Spleen (tissue), 11 donors: ENCODE measurements at regions not wholly inside any gene's neighbourhood (a gene's known extent, or its start where the extent isn't known, plus 50 kb on each side); places are given as distances from the start of the nearest gene placed in this dataset.

Source experiments
- DNase-seq: peaks from one replicate; pipeline ENCODE4 v3.0.0-alpha.2; 2020
- H3K27ac ChIP-seq, 8 donors: fragments of 200-600 bp; sonication (generic) in 7 of 8; 1 replicate in 4 of 8; 2 replicates in 4 of 8; pipeline versions ENCODE4 v1.5.0 to v1.8.0; 2016 to 2021; ENCODE audit warnings: inconsistent platforms in 4 of 8, mild to moderate bottlenecking in 4 of 8, moderate library complexity in 1 of 8
- H3K27me3 ChIP-seq, 7 donors: fragments of 200-600 bp; sonication (generic) in 6 of 7; replicated peaks in 1 of 7; 1 replicate in 4 of 7; 2 replicates in 3 of 7; pipeline versions ENCODE4 v1.5.0 to v1.8.0; 2016 to 2021; ENCODE audit warnings: inconsistent platforms in 3 of 7, mild to moderate bottlenecking in 1 of 7
- H3K36me3 ChIP-seq, 6 donors: fragments of 200-600 bp; sonication (generic) in 5 of 6; 1 replicate in 4 of 6; 2 replicates in 2 of 6; pipeline versions ENCODE4 v1.5.0 to v1.8.0; 2016 to 2021; ENCODE audit warnings: inconsistent platforms in 2 of 6
- H3K4me1 ChIP-seq, 6 donors: fragments of 200-600 bp; sonication (generic) in 5 of 6; 1 replicate in 3 of 6; 2 replicates in 3 of 6; pipeline versions ENCODE4 v1.5.0 to v1.8.0; 2016 to 2021; ENCODE audit warnings: inconsistent platforms in 3 of 6
- H3K4me3 ChIP-seq, 8 donors: fragments of 200-600 bp; sonication (generic) in 7 of 8; 1 replicate in 4 of 8; 2 replicates in 4 of 8; pipeline versions ENCODE4 v1.5.0 to v1.8.0; 2016 to 2021; ENCODE audit warnings: inconsistent platforms in 4 of 8, mild to moderate bottlenecking in 4 of 8, moderate library complexity in 2 of 8
- H3K9me3 ChIP-seq, 8 donors: fragments of 200-600 bp; sonication (generic) in 7 of 8; 1 replicate in 4 of 8; 2 replicates in 4 of 8; pipeline versions ENCODE4 v1.5.0 to v1.8.0; 2016 to 2021; ENCODE audit warnings: inconsistent platforms in 4 of 8
- POLR2A ChIP-seq, 3 donors: fragments of 450-650 bp; IDR thresholded peaks; one replicate each; pipeline ENCODE4 v1.5.1; 2017; ENCODE audit warnings: antibody characterized with exemption in 3 of 3, mild to moderate bottlenecking in 1 of 3
- POLR2AphosphoS5 ChIP-seq, 3 donors: sonication (generic); formaldehyde crosslinking; IDR thresholded peaks; one replicate each; pipeline ENCODE4 v1.5.1; 2017; ENCODE audit warnings: antibody characterized with exemption in 3 of 3
- WGBS, 5 donors: extraction: QIAGEN DNeasy Blood & Tissue Kit in 3 of 5; methylation state at CpG; one replicate each; pipeline versions ENCODE4 v1.1.5 to v1.1.7; 2013 to 2018; 5-methylcytosine and 5-hydroxymethylcytosine counted together
- intact Hi-C: fragments of 100-400 bp; cut with DNase I; formaldehyde crosslinking; loops from one replicate; pipeline ENCODE4 v1.15.0; 2023; ENCODE audit warnings: low total_unique reads
- TF ChIP-seq, protein P1 (sequence below), 11 experiments: fragments of 200-600 bp in 7 of 11; fragments of 450-650 bp in 4 of 11; sonication (generic) in 4 of 11; IDR thresholded peaks in 8 of 11; conservative IDR thresholded peaks in 3 of 11; 1 replicate in 7 of 11; 2 replicates in 4 of 11; pipeline versions ENCODE4 v1.4.0 to v1.8.0; 2016 to 2021; ENCODE audit warnings: antibody characterized with exemption in 11 of 11, inconsistent platforms in 4 of 11, mild to moderate bottlenecking in 1 of 11
- donor health status: healthy with polysubstance abuse.
- donor health status: DM: no; HTN: no; CAD: no; lungs with moderate emphysema.
- donor health status: DM: no; HTN: no; CAD: no.
- donor health status: Bipolar disorder and iron deficiency.
- donor health status: healthy.
- donor health status: DM: no; HTN: no; CAD: no.
- donor health status: DM: yes; HTN: yes; CAD: no.

GRCh38 chr20:33910529-33911327, 83.0 kb upstream of the RALY start:
- intact Hi-C loops = loop anchor here (10.0 kb wide), 1 partner anchor 164 kb away; no protein-coding TSS in a partner anchor
- TF ChIP-seq POLR2AphosphoS5 (IDR thresholded peaks at IDR 0.05) (no peak), POLR2A (IDR thresholded peaks at IDR 0.05) (no peak)
- TF ChIP-seq, protein P1, sequence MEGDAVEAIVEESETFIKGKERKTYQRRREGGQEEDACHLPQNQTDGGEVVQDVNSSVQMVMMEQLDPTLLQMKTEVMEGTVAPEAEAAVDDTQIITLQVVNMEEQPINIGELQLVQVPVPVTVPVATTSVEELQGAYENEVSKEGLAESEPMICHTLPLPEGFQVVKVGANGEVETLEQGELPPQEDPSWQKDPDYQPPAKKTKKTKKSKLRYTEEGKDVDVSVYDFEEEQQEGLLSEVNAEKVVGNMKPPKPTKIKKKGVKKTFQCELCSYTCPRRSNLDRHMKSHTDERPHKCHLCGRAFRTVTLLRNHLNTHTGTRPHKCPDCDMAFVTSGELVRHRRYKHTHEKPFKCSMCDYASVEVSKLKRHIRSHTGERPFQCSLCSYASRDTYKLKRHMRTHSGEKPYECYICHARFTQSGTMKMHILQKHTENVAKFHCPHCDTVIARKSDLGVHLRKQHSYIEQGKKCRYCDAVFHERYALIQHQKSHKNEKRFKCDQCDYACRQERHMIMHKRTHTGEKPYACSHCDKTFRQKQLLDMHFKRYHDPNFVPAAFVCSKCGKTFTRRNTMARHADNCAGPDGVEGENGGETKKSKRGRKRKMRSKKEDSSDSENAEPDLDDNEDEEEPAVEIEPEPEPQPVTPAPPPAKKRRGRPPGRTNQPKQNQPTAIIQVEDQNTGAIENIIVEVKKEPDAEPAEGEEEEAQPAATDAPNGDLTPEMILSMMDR (IDR thresholded peaks at IDR 0.05 in 8 of 11, conservative IDR thresholded peaks at IDR 0.05 in 3 of 11) = no peak
- no peak overlapping the region for H3K4me3 ChIP-seq
- DNase-seq = no peak
- peaks cover 0 to 8% (median 0%) of the 10 kb centered on the region in 6 donors for H3K4me1 ChIP-seq
- H3K9me3 ChIP-seq = no peaks in the 10 kb centered on the region
- H3K36me3 ChIP-seq = no peaks in the 10 kb centered on the region
- H3K27ac ChIP-seq = no peak overlapping the region
- 86 to 93% (median 89%) methylated on average over 6 of the region's 6 CpGs for WGBS, 5 donors
- peaks cover 0 to 5% (median 0%) of the 10 kb centered on the region in 7 donors for H3K27me3 ChIP-seq

DNA sequence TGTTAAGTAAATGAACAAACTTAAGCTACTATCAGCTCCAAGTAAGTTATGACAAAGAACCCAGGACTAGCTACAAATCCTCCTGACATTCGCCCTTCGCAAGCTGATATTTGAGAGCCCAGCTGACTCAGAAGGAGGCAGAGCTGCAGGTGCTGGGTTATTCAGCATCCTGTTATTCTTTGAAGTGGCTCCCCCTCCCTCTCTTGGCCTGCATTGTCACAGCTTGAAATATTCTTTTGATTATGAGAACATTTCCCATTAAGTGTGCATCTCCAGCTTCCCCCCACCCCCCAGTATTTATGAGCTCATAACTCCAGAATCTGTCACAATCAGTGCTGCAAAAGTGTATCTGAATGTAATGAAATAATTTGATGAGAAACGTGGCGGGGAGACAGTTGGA, 78.8 kb upstream of the RALY start:
- H3K4me3 ChIP-seq = no peak overlapping the region
- peaks cover 0 to 12% (median 0%) of the 10 kb centered on the region in 6 donors for H3K4me1 ChIP-seq
- H3K27me3 ChIP-seq = no peaks in the 10 kb centered on the region
- no peaks in the 10 kb centered on the region for H3K36me3 ChIP-seq
- H3K9me3 ChIP-seq = no peaks in the 10 kb centered on the region
- no peak for DNase-seq
- H3K27ac ChIP-seq = no peak overlapping the region
- 66 to 77% (median 70%) methylated on average over 4 of the region's 4 CpGs for WGBS, 5 donors
- TF ChIP-seq POLR2A (IDR thresholded peaks at IDR 0.05) = no peak
- TF ChIP-seq, protein P1 (IDR thresholded peaks at IDR 0.05 in 8 of 11, conservative IDR thresholded peaks at IDR 0.05 in 3 of 11) = no peak
- TF ChIP-seq POLR2AphosphoS5 (IDR thresholded peaks at IDR 0.05) = no peak
- intact Hi-C loops = loop anchor here (10.0 kb wide), 1 partner anchor 160 kb away; no protein-coding TSS in a partner anchor

DNA sequence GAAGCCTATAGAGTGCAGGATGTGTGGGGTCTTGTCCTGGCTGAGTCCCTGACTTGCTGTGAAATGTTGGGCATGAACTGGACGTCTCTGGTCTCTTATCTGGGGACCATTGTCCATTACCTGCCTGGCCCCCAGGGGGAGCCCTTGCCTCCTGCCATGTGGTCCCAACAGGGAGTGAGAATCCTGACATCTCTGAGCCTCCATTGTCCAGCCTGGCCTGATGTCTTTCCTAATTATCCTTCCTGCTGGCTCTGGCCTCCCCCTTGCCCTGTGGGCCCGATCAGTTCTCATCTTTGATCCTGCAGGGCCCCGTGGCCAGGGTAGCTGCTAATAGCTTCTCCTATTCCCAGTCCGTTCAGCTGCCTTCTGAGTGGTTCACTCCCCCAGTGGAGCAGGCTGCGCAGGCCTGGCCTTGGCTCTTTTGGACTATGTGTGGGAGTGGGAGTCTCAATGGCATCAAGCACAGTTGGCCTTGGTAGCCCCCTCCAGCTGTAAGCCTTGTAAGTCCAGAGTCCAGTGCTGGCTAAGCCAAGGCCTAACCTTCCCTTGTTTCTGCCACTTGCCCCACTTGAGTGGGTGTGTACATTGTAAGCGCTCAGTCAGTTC, 77.9 kb upstream of the RALY start:
- no peak overlapping the region for H3K4me3 ChIP-seq
- intact Hi-C loops = loop anchor here (10.0 kb wide), 1 partner anchor 159 kb away; no protein-coding TSS in a partner anchor

More for the DNA sequence above, 77.9 kb upstream of the RALY start:
- Histone ChIP-seq H3K4me1 (peaks cover 0 to 8% (median 0%) of the 10 kb centered on the region in 6 donors), H3K27me3 (no peaks in the 10 kb centered on the region), H3K9me3 (no peaks in the 10 kb centered on the region), H3K27ac (no peak overlapping the region), H3K36me3 (no peaks in the 10 kb centered on the region)
- peak; percentile 83 for DNase-seq
- 61 to 85% (median 77%) methylated on average over 5 to 6 of the region's 6 CpGs for WGBS, 5 donors
- TF ChIP-seq, protein P1 (IDR thresholded peaks at IDR 0.05 in 8 of 11, conservative IDR thresholded peaks at IDR 0.05 in 3 of 11) = peak in 10 of 11 experiments; percentile 30 to 76 (median 64)
- no peak for TF ChIP-seq POLR2A (IDR thresholded peaks at IDR 0.05)
